ENCODE measurements at regions not wholly inside any gene's neighbourhood (a gene's known extent, or its start where the extent isn't known, plus 50 kb on each side); places are given as distances from the start of the nearest gene placed in this dataset.
"Not testable (repeated sequence)": the region's sequence is repeated elsewhere in the genome, so short reads cannot be mapped to it uniquely, and the experiment has no call there.

- no peak for DNase-seq
Observed at GRCh38 chr5:174453690-174454089, 270.7 kb upstream of the MSX2 start.

GRCh38 chr5:174454464-174454863, 269.9 kb upstream of the MSX2 start:
- DNase-seq = no peak

- DNase-seq = no peak
Observed at GRCh38 chr5:174454890-174455289, 269.5 kb upstream of the MSX2 start.

GRCh38 chr5:174455301-174455700, 269.1 kb upstream of the MSX2 start:
- no peak for DNase-seq

GRCh38 chr5:174457141-174457678, 267.2 kb upstream of the MSX2 start:
- no peak for DNase-seq

- no peak for DNase-seq
Observed at GRCh38 chr5:174459071-174459702, 265.2 kb upstream of the MSX2 start.

GRCh38 chr5:174459832-174460448, 264.4 kb upstream of the MSX2 start:
- DNase-seq = no peak

- no peak for DNase-seq
Observed at GRCh38 chr5:174462129-174462528, 262.3 kb upstream of the MSX2 start.

- DNase-seq = no peak
Observed at GRCh38 chr5:174464504-174465165, 259.7 kb upstream of the MSX2 start.

- not testable (repeated sequence) for DNase-seq
Observed at GRCh38 chr5:174471528-174471927, 252.9 kb upstream of the MSX2 start.

GRCh38 chr5:174472956-174473355, 251.4 kb upstream of the MSX2 start:
- no peak for DNase-seq

GRCh38 chr5:174476001-174476400, 248.4 kb upstream of the MSX2 start:
- DNase-seq = not testable (repeated sequence)

GRCh38 chr5:174479325-174479724, 245.1 kb upstream of the MSX2 start:
- no peak for DNase-seq

GRCh38 chr5:174481737-174482136, 242.6 kb upstream of the MSX2 start:
- DNase-seq = no peak

- no peak for DNase-seq
Observed at GRCh38 chr5:174482607-174483024, 241.8 kb upstream of the MSX2 start.

GRCh38 chr5:174483411-174483810, 241.0 kb upstream of the MSX2 start:
- no peak for DNase-seq

GRCh38 chr5:174489215-174489614, 235.2 kb upstream of the MSX2 start:
- DNase-seq = no peak

- no peak for DNase-seq
Observed at GRCh38 chr5:174489920-174490597, 234.3 kb upstream of the MSX2 start.

GRCh38 chr5:174490728-174491127, 233.7 kb upstream of the MSX2 start:
- no peak for DNase-seq

- no peak for DNase-seq
Observed at GRCh38 chr5:174491265-174491664, 233.1 kb upstream of the MSX2 start.

- DNase-seq = no peak
Observed at GRCh38 chr5:174491761-174492350, 232.5 kb upstream of the MSX2 start.

- DNase-seq = no peak
Observed at GRCh38 chr5:174493530-174493929, 230.9 kb upstream of the MSX2 start.

GRCh38 chr5:174497939-174498338, 226.4 kb upstream of the MSX2 start:
- not testable (repeated sequence) for DNase-seq
